ENCODE measurements at regions not wholly inside any gene's neighbourhood (a gene's known extent, or its start where the extent isn't known, plus 50 kb on each side); places are given as distances from the start of the nearest gene placed in this dataset.

DNA sequence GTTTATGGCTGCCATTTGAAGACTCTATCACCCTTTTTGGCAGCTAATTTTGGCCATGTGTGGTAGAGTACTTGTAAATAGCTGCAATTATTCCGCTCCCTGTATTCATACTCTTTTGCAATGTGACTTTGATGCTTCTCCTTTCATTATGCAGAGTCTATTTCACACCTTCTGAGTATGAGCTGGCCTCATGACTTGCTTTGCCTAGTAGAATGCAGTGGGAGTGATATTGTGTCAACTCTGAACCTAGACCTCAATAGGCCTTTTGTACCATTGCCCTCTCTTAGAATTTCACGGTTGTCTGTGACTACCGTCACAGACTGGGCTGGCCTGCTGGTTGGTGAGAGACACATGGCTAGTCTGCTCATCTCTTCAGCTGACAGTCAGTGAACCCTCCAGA, 118.8 kb downstream of the DDIT4L start:
- Histone ChIP-seq H3K9ac (ENCODE audit: insufficient read depth, low read length, poor library complexity, severe bottlenecking) (no peak overlapping the region), H2AFZ (ENCODE audit: insufficient read depth, low read depth, low read length, poor library complexity, severe bottlenecking) (no peak overlapping the region), H3K4me2 (replicated peaks; ENCODE audit: extremely low read depth, low read length, poor library complexity, severe bottlenecking) (no peak overlapping the region), H3K4me1 (ENCODE audit: control insufficient read depth in 1 of 2, insufficient read depth in 2 of 2, low read length in 2 of 2) (no peaks in the 10 kb centered on the region), H3K9me3 (replicated peaks in 1 of 2; ENCODE audit: control insufficient read depth in 1 of 2, insufficient read depth in 1 of 2, low read length in 2 of 2) (no peaks in the 10 kb centered on the region), H3K79me2 (ENCODE audit: insufficient read depth, low read length) (no peaks in the 10 kb centered on the region), H3K4me3 (replicated peaks in 1 of 3; ENCODE audit: low read depth in 2 of 3, low read length in 3 of 3) (no peak overlapping the region), H3K27me3 (ENCODE audit: control insufficient read depth in 2 of 2, insufficient read depth in 2 of 2, low read length in 2 of 2) (no peaks in the 10 kb centered on the region), H4K20me1 (ENCODE audit: insufficient read depth, low read length) (no peaks in the 10 kb centered on the region), H3K27ac (ENCODE audit: low read depth in 1 of 2, low read length in 2 of 2) (no peak overlapping the region), H3K36me3 (replicated peaks in 1 of 2; ENCODE audit: control insufficient read depth in 1 of 2, insufficient read depth in 2 of 2, low read length in 2 of 2) (no peaks in the 10 kb centered on the region)
- intact Hi-C loops (cut with micrococcal nuclease) = no loop called here
- TF ChIP-seq, protein P1, sequence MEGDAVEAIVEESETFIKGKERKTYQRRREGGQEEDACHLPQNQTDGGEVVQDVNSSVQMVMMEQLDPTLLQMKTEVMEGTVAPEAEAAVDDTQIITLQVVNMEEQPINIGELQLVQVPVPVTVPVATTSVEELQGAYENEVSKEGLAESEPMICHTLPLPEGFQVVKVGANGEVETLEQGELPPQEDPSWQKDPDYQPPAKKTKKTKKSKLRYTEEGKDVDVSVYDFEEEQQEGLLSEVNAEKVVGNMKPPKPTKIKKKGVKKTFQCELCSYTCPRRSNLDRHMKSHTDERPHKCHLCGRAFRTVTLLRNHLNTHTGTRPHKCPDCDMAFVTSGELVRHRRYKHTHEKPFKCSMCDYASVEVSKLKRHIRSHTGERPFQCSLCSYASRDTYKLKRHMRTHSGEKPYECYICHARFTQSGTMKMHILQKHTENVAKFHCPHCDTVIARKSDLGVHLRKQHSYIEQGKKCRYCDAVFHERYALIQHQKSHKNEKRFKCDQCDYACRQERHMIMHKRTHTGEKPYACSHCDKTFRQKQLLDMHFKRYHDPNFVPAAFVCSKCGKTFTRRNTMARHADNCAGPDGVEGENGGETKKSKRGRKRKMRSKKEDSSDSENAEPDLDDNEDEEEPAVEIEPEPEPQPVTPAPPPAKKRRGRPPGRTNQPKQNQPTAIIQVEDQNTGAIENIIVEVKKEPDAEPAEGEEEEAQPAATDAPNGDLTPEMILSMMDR (IDR thresholded peaks at IDR 0.05) = no peak
- no CpG with 5 or more reads among the region's 3 CpGs for WGBS (ENCODE audit: insufficient coverage)
- no peak overlapping the region for H3K4me3 Mint-ChIP-seq
- H3K36me3 Mint-ChIP-seq = no peaks in the 10 kb centered on the region
- peaks cover 0 to 3% (median 0%) of the 10 kb centered on the region in 7 donors for H3K9me3 Mint-ChIP-seq
- peaks cover 3 to 4% (median 3%) of the 10 kb centered on the region in 3 donors for H3K27me3 Mint-ChIP-seq (ENCODE audit: low read depth in 3 of 3)
- no peak overlapping the region for H3K27ac Mint-ChIP-seq
- H3K4me1 Mint-ChIP-seq = no peaks in the 10 kb centered on the region
- no peak for DNase-seq

DNA sequence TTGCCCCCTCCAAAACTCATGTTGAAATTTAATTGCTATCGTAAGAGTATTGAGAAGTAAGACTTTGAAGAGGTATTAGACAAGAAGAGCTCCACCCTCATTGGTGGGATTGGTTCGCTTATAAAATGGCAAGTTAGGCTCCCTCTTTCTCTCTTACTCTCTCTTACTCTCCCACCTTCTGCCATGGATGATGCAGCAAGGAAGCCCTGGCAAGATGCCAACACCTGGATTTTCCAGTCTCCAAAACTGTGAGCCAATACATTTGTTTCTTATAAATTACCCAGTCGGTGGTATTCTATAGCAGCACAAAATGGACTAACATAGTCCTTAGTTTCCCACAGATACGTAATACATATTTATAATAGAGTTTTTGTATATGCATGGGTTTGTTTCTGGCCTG, 119.4 kb downstream of the DDIT4L start:
- Mint-ChIP-seq H3K4me3 (no peak overlapping the region), H3K4me1 (no peaks in the 10 kb centered on the region), H3K36me3 (no peaks in the 10 kb centered on the region), H3K27me3 (ENCODE audit: low read depth in 3 of 3) (peaks cover under 1 to 3% (median 3%) of the 10 kb centered on the region in 3 donors), H3K27ac (no peak overlapping the region), H3K9me3 (peaks cover 0 to 3% (median 0%) of the 10 kb centered on the region in 7 donors)
- Histone ChIP-seq H4K20me1 (ENCODE audit: insufficient read depth, low read length) (no peaks in the 10 kb centered on the region), H3K4me3 (replicated peaks in 1 of 3; ENCODE audit: low read depth in 2 of 3, low read length in 3 of 3) (no peak overlapping the region), H3K27ac (ENCODE audit: low read depth in 1 of 2, low read length in 2 of 2) (no peak overlapping the region), H3K4me2 (replicated peaks; ENCODE audit: extremely low read depth, low read length, poor library complexity, severe bottlenecking) (no peak overlapping the region), H3K9me3 (replicated peaks in 1 of 2; ENCODE audit: control insufficient read depth in 1 of 2, insufficient read depth in 1 of 2, low read length in 2 of 2) (no peaks in the 10 kb centered on the region), H3K36me3 (replicated peaks in 1 of 2; ENCODE audit: control insufficient read depth in 1 of 2, insufficient read depth in 2 of 2, low read length in 2 of 2) (no peaks in the 10 kb centered on the region), H2AFZ (ENCODE audit: insufficient read depth, low read depth, low read length, poor library complexity, severe bottlenecking) (no peak overlapping the region), H3K9ac (ENCODE audit: insufficient read depth, low read length, poor library complexity, severe bottlenecking) (no peak overlapping the region), H3K27me3 (ENCODE audit: control insufficient read depth in 2 of 2, insufficient read depth in 2 of 2, low read length in 2 of 2) (no peaks in the 10 kb centered on the region), H3K79me2 (ENCODE audit: insufficient read depth, low read length) (no peaks in the 10 kb centered on the region), H3K4me1 (ENCODE audit: control insufficient read depth in 1 of 2, insufficient read depth in 2 of 2, low read length in 2 of 2) (no peaks in the 10 kb centered on the region)
- no peak for DNase-seq
- TF ChIP-seq, protein P1 (IDR thresholded peaks at IDR 0.05) = no peak
- intact Hi-C loops (cut with micrococcal nuclease) = no loop called here
- no CpG with 5 or more reads among the region's 4 CpGs for WGBS (ENCODE audit: insufficient coverage)
